HG02759 (cell line): ENCODE measurements at regions not wholly inside any gene's neighbourhood (a gene's known extent, or its start where the extent isn't known, plus 50 kb on each side); places are given as distances from the start of the nearest gene placed in this dataset.
"Not testable (repeated sequence)": the region's sequence is repeated elsewhere in the genome, so short reads cannot be mapped to it uniquely, and the experiment has no call there.

Source experiments
- ATAC-seq: cut with Tn5 transposase; IDR thresholded peaks from one replicate; pipeline ENCODE4 v1.9.1; 2021; ENCODE audit warnings: mild to moderate bottlenecking, moderate library complexity; ENCODE audit not compliant: unreplicated experiment

DNA sequence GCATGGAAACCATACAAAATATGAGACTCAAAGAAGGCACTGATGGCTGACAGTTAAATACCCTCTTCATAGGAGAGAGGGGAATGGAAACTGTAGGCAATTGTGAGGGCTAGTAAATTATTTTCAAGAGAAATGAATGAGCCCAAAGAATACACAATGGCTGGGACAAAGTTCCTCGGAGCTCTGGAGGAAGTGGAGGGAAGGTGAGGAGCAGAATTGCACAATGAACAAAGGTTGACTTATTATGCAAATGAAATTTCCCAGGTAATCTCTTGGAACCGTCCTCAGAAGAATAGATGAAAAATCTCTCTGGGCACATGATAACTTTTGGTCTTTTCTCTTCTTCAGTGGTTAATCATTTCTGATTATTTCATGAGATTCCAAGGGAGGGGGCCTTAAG, 202.6 kb upstream of the VCX start:
- no peak for ATAC-seq

DNA sequence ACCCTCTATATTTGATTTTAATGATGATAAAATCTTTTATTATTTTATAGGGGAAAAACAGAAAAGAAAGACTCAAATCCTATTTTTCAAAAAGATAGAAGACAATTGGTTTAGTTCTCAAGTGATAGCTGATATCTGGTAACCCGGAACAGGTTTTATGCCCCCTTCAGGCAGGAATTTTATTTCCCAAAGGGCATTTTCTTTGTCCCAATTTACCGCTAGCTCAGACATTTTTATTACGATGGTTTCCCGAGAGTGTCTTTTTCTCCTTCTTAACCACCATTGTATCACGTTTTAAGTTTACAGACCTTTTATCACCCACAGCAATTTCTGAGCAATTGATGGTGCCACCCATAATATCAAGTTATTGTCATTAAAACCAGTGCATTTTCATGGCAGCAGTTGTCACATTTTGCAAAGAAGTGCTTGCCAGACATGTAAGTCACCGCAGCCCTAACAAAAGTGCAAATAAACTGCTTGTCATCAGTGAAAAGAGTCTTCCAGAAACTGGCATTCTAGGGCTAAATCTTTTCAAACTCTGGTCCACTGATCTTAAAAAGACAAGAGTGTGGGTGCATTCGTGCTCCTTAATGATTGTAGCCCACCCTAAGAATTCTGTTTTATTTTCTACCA, 204.8 kb upstream of the VCX start:
- ATAC-seq, result no peak

DNA sequence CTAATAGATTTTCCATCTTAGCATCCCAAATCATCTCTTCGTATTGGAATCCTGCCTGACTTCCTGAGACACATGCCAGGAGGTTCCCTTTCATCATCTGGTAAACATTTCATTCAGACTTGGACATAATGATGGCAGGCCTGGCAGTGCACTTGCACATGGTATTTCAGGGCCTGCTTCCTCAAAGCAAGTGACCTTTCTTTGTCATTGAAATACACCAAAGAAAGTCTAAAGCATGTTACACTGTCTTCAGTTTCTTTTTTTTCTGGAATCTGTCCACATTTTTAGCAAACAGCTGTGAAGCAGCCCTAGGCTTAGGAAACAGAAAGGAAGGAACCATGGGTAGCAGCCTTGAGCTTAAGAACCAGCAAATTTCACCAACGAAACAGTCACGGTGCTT, 205.9 kb upstream of the VCX start:
- no peak for ATAC-seq

DNA sequence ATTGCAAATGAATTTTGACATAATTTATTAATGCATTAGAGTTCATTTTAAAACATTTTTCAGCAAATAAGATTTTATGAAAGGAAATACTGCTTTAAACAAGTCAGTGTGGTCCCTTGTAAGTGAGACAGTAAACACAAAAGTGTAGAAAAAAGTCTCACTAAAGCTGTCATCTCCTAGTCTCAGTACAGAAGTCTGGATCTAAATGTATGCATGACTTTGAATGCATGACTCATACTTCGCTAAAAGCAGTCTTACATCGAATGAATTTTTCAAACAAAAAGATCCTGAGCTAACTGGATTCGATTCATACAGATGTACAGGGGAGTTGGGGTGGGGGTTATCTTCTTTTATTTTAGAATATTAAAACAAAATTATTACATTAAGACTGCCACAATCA, 207.4 kb upstream of the VCX start:
- ATAC-seq, result no peak

DNA sequence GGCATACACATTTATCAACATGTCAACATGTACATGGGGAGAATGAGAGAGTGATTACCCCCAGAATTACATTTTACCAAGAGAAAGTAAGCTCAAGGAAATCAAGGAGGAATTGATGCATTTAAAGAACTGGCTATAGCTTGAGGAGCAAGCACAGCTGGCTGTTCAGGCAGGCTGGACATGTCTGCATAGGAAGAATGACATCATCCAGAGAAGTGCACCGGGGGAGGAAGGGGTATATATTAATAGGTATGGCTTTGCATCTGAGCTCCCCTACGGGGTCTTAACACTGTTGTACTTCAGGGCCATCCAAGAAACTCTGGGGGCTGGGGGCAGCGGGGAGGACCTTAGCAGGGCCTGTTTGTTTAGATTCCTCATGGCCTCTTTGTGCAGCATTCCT, 222.4 kb upstream of the VCX start:
- no peak for ATAC-seq

DNA sequence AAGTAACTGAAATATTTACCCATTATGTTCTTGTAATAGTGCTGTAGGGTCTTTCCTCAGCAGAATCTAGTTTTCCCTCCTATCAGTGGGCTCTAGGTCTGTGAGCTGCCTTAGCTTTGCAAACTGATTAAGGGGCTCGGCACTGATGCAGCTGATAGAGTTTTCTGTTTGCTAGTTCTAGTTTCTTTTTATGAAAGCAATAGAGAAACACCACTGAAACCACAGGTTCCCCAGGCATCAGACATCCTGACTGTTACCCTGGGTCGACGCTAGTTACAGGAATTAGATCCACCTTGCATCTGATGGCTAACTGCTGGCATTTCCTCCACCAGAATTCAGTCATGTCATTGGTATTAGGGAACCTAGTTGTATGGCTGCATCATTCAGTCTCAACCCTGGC, 225.0 kb upstream of the VCX start:
- no peak for ATAC-seq

DNA sequence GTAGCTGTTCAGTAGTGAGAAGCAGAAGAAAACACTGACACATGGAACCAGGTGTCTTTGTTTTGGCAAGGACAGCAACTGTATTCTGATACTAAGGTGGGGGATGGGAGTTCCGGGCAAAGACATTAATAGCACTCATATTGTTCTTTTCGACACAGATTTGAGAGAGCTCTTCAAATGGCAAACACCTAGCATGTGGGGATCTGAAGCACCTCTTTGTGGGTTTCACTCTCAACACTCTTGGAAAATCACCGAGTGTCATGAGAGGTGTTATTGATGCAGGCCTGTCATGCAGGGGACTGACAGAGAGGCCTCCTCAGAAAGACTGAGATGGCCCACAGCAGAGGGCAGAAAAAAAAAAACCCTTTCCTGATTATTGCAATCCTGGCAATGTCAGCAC, 228.4 kb upstream of the VCX start:
- ATAC-seq, result no peak

DNA sequence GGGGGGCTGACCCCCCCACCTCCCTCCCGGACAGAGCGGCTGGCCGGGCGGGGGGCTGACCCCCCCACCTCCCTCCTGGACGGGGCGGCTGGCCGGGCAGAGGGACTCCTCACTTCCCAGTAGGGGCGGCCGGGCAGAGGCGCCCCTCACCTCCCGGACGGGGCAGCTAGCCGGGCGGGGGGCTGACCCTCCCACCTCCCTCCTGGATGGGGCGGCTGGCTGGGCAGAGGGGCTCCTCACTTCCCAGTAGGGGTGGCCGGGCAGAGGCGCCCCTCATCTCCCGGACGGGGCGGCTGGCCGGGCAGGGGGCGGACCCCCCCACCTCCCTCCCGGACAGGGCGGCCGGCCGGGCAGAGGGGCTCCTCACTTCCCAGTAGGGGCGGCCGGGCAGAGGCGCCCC, 234.3 kb upstream of the VCX start:
- ATAC-seq, result not testable (repeated sequence)

DNA sequence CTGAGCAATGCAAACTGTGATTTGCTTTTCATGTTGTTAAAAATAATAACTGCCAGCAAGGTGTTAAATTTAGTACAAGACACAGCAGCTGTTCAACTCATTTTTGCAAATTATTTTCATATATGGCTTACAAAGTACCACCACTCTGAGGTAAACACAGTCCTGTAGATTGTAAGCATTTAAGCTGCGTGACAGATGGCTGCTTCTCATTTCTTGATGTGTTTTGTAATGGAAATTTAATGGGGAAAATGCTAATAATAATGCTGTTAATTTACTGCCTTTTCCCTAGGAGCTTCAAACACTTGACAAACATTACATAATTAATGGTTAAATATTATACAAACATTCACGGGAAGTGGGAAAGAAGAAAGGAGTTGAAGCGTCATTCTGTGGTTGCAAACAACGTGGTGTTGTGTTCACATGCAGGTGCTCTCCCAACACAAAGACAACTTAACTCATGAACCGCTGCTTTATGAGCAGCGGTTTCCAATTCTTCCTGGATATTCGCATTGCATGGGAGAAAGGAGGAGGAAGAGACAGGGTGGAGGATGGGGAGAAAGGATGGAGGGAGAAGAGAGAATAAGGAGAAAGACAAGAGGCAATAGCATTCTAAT, 236.8 kb upstream of the VCX start:
- no peak for ATAC-seq

DNA sequence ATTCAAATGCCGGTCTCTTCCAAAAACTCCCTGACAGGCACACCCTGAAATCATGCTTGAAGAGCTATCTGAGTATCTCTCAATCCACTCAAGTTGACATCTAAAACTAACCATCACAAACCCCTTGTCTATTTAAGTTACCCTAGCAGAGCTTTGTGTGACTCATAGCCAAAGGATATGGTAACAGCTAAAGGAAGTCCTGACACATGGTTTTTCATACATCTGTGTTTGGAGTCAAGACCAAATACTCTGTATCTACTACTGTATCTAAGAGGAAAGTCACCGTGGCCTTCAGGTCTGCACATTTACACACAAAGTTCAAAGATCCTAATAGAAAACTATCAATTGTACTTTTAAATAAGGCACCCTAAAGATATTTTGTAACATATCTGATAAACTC, 239.6 kb upstream of the VCX start:
- ATAC-seq, result no peak

DNA sequence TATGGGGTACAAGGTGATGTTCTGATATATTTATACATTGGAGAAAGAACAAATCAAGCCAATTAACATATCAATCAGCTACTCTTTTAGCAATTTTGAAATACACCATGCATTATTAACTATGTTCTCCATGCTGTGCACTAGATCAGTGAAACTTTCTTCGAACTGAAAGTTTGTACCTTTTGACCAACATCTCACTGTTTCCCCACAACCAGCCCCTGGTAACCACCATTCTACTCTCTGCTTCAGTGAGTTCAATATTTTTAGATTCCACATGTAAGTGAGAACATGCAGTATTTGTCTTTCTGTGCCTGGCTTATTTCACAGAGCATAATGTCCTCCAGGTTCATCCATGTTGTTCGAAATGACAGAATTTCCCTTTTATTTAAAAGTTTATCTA, 246.1 kb upstream of the VCX start:
- no peak for ATAC-seq

DNA sequence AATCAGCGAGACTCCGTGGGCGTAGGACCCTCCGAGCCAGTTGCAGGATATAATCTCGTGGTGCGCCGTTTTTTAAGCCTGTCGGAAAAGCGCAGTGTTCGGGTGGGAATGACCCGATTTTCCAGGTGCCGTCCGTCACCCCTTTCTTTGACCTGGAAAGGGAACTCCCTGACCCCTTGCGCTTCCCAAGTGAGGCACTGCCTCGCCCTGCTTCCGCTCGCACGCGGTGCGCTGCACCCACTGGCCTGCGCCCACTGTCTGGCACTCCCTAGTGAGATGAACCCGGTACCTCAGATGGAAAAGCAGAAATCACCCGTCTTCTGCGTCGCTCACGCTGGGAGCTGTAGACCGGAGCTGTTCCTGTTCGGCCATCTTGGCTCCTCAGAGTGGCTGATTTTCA, 249.6 kb upstream of the VCX start:
- not testable (repeated sequence) for ATAC-seq

DNA sequence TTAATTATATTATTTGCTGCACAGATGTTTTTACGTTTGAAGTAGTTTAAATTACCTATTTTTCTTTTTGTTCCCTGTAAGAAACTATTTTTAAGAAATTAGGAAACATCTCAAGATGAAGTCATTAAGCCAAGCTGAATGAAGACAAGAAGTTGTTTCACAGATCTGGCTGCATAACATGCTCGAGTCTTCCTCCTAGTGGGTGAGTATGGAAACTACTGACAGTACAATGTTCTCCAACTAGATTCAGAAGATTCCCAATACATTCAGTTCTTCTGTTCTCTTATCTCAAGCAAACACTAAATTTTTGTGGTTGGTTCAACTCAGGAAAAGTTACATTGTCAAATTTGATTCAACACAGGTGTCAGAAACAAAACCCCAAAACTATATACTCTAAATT, 256.8 kb upstream of the VCX start:
- no peak for ATAC-seq

DNA sequence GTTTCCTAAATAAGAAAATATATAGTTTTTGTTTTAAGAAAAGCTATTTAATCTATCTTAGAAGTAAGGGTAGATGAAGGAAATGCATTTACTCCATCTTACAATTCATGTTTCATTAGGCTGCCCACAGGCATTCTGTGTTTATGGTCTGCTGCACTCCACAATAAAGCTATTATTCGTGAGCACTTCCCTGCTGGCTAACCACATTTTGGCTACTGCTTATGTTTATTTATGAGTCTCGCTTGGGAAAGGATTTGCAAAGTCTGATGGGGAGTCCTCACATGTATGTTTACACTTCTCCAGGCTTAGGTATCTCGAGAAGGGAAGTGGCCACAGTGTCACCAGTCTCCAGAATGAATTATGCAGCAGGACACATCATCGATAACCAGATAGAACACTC, 260.8 kb upstream of the VCX start:
- ATAC-seq, result no peak

DNA sequence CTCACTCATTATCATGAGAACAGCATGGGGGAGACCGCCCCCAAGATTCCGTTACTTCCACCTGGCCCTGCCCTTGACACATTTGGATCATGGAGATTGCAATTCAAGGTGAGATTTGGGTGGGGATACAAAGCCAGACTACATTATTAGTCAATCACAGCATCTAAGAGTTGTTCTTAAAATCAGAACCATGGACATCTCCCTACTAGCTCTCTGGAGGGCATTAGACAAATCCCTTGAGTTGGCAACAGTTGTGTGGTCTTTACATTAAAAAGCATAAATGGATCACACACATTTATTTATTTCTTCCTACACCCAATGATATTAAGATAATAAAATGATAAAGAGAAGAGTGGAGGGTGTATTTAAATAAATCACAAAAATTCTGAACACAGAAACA, 262.8 kb upstream of the VCX start:
- ATAC-seq, result no peak

DNA sequence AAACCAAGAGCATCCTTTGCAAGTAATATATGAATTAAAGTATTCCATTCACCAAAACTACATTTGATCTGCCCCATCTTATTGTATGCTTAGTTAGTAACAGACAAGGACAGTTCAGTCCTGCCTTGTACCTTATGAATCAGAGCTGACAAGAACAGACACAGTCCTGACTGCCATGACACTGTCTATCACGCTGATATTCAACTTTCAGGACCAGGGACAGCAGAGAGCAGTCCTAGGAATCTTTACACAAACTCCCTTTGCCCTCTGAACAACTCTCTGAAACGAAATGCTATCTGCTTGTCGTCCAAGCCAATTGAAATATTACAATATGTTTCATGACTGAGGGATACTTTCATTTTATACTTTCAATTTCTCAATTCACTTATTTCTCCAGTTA, 268.6 kb upstream of the VCX start:
- ATAC-seq, result no peak

DNA sequence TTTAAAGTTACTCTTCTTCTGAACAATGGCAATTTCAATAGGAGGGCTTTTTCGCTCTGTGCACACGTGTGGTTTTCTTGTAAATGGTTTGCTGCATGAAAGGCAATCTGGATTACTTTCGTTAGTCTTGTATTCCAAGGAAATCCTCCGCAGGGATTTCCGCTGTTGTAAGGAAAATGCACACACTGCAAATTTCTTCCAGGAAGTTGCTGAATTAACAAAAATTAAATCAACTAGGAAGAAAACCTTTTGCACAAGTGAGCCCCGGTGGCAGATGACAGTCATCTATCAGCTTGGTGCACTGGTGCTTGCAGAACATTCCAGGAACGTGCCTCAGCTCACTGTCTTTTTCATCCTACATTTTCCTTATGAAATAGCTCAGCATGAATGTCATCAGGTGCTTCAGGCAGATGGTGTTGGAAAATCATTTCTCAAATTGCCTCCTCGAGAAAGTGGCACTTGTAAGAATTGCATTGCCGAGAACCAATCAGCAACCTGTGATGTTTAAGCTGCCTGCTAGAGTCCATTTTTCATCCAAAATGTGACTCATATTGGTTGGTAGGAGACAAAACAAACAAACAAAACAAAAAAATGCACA, 272.4 kb upstream of the VCX start:
- no peak for ATAC-seq

DNA sequence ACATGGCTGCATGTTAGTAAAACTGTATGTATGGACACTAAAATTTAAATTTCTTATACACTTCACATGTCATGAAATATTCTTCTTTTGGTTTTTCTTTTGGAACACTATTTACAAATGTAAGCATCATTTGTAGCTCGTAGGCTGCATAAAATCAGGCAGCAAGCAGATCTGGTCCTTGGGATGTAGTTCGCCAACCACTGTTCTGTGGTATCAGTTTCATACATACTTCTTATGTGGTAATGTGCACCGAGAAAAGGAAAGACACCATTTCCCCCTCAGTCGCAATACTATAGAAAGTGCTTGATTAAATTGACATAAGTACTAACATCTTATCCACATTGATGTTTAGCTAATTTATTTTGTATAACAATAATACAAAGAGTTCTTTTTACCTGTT, 274.4 kb upstream of the VCX start:
- ATAC-seq, result no peak

DNA sequence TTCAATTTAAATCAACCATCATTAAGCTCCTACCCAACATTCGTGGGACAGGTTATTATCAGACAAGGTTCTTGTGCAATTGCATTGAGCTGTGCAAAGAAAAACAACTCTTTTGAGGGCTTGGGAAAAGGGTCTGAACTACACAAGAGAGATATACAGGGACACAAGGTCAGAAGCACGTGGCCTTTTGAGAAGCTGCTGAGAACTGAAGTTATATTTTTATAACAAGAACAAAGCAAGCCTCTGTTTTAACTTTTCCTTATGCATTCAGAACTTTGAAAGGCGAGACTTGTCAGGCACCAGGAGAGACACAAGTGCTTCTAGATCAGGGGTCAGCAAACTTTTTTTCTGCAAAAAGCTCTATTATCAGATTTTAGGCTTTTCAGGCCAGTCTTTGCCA, 274.8 kb upstream of the VCX start:
- ATAC-seq, result no peak

DNA sequence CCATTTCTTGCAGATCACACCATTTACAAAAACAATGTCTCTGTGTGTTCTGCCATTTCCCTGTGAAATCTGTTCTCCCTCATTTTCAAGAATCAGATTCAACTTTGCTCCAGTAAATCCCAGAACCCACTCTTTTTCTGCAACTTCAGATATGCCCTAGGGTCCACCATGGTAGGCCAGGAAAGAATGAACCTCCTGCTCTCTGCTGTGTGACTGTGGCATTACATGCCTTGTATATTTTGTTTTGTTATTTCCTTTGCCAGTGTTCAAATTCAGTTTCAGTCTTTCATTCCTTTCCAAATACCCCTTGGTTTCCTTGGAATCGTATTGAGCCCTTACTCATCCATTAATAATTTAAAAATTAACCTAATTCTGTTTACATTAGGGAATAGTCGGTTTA, 290.2 kb upstream of the VCX start:
- no peak for ATAC-seq

DNA sequence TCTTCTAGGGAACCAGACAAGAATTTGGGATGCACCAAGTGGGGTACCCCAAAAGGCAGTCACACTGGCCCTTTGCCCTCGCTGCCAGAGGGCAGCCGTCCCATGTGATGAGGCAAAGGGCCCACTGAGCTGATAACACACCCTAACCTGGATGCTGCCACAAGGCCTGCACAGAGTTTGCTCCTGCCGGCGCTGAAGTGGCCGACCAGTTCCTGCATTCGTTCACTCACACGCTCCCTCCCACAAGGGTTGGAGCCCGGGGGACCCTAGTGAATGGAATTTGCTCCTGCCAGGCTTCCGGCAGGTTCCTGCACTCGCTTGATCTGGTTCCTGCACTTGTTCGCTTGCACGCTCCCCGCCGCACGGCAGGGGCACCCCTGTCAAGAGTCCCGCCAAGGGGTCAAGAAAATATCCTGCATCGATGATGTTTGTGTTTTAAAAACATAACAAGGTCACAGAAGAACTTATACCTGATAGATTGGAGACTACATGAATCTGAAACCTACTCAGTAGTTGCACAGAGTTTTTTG, 296.4 kb upstream of the VCX start:
- no peak for ATAC-seq

DNA sequence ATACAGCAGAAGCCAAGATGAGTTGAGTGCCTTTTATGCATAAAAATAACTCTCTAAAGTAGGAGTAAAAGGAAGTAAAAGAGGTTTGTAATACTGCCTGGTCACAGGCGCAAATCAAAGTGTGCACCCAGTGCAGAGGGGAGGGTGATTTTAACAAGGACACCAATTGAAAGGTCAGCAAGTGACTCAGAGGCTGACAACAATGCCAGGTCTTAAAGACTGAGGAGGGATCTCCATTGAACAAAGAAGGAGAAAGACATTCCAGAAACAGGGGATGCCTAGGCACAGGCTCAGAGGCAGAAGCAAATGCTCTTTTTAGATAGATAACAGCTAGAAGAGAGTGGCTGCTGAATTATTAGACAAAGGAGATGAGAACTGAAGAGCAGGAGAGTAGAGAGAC, 297.4 kb upstream of the VCX start:
- ATAC-seq, result no peak
